Renal cortical epithelial cell (primary cell): ENCODE measurements at regions not wholly inside any gene's neighbourhood (a gene's known extent, or its start where the extent isn't known, plus 50 kb on each side); places are given as distances from the start of the nearest gene placed in this dataset.

Source experiments
- DNase-seq: peaks from one replicate; pipeline ENCODE4 v3.0.0-alpha.2; 2011; ENCODE audit warnings: low read depth

DNA sequence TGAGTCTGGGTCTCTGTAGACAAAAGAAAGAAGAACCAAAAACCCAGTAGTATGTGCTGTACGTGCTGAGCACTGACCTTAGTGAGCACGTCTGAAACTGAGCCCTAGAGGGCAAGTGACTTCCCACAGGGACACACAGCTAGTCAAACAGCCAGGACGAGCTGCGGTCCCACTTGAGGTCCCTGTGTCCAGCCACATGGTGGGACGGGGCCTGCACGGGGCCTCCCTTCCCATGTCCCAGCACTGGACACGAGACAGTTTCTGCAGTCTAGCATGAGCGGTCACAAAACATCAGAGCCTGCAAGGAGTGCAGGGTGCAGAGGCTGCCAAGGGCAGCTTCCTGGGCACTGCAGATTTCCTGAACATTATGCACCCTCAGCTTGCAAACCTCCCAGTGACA is 121.6 kb downstream of the NCOR2 start:
- DNase-seq: no peak

DNA sequence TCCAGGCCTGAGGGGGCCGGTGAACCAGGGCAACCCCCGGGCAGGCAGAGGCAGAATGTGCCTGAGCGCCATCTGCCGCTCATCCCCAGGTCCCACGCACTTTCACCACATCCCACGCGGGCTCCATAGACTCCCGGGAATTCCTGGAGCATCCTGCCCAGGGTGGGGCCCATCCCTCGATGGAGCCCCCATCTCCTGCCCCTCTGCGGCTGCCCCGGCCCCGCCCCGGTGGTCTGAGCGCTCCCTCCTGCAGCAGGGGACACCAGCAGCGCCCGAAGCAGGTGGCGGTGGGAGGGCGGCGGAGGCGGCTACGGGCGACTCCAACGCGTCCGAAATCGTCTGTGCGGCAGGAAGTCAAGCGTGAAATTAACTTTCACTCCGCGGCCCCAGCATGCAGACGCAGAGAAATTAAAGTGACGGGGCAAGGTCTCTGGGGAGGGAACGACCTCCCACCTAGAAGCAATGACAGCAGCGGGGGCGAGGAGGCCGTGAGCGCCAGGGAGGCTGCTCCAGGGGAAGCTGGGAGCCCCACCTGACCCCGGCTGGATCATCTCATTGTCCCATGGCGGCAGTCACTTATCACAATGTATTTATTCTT is 122.2 kb downstream of the NCOR2 start:
- no peak for DNase-seq

DNA sequence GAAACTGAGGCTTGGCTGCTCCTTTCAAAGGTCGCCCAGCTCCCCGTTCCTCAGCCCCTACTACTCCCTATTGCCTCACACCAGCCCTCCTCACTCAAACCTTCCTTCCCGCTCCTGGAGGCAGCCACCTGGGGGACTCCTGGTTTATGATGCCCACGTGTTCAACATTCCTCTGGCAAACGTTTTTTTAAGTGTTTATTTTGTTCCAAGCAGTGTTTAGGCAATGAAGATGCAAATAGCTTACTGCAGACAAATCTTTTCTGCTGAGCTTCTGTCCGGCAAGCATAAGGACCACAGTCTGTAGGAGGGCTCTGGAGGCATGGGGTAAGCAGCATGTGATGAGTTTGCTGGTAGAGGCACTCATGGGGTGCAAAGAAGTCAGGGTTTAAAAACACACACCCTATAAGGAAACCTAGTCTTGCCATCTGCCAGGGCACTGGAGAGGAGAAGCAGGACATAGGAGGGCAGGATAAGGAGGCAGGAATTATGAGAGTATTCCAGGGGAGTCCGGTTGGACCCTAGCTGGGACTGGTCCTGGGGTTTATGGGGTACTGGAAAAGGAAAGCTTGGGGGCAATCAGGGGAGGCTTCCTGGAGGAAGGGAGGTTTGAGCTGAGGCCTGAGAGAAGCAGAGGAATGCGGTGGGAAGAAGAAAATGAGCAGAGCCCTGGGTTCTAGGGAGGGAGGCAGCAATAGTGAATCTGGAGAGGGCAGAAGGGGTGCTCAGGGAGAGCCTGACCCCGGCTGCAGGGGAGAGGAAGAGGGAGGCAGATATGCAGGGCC is 123.3 kb downstream of the NCOR2 start:
- DNase-seq: peak; percentile 11

DNA sequence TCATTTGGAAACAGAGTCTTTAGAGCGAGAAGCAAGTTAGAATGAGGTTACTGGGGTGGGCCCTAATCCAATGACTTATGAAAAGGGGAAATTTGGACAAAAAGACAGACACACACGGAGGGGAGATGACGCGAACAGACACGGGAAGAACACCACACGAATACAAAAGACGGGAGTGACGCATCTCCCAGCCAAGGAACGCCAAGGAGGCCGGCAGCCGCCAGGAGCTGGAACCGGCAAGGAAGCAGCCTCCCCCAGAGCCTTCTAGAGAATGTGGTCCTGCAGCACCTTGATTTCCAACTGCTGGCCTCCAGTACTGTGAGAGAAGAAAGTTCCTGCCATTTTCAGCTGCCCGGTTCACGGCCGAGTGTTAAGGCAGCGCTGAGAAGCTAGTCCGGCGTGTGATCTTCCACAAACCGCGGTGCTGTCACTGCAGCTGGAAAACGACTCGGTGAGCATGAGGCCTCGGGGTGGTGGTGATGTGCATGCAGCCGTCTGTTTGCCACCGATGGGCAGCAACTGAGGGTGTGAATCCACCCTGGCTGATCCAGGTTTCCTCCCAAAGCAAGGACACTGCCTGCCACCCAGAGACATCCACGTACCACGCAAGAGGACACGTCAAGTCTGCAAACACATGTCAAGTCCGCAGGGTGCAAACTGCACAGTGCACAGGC is 124.5 kb downstream of the NCOR2 start:
- no peak for DNase-seq

DNA sequence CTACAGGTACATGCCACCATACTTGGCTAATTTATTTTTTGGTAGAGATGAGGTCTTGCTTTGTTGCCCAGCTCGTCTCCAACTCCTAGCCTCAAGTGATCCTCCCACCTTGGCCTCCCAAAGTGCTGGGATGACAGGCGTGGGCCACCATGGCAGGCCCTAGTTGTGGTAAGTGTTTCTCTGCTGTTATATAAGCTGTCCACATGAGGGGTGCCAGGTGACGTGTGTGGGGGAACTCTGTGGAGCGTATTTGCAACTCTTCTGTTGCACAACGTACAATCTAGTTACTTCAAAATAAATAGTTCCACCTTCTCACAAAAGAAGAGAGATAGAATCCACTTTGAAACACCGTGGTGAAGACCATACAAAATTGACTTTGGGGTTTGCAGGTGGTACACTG is 125.1 kb downstream of the NCOR2 start:
- no peak for DNase-seq

DNA sequence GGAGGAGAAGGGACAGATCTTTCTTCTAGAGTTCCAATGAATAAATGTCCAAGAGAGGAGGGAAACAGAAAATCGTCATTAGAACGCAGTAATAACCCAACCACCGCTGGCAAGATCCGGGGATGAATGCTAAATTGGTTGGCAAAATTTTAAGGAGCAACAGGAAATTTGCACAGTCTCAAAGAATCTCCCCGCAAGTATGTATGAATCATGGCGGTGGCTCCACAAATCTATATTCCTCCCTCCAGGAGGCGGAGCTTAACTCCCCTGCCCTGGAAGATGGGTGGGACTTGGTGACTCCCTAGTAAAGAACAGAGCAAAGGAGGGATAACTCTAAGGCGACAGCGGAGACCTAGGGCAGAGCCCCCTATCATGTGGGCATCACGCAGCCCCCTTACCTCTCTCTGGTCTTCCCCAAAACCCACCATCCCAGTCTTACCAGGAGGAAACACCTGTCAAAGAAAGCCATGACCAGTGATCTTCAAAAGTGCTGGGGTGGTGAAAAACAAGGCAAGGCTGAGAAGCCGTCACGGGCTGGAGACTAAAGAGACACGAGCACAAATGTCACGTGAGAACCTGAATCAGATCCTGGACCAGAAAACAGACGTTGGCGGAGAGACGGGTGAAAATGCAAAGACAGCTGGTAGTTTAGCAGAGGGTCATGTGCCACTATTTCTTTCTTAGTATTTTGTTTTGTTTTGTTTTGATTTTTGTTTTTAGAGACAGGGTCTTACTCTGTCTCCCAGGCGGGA is 125.8 kb downstream of the NCOR2 start:
- DNase-seq: no peak

DNA sequence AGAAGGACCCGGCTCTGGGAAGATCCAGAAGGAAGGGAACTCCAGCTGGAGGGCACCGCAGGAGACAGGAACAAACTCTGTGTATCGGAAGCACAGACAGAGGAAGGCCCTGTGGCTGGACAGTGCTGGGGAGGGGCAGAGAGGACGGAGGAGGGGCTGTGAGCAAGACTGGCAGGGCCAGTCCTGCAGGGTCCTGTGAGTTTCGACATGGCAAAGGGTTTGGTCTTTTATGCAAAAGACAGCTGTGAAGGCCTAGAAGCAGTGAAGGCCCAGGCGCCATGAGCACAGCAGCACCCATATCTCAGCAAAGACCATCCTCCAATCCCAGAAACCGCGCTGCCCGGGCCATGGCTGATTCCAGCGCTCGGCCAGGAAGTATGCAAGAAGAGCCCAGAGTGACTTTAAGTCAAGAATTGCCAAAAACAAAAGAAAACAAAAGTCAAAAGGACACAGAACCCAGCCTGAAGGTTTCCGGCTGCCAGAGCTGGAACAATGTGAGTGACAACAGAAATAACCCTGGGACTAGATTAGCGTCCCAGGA is 126.5 kb downstream of the NCOR2 start:
- DNase-seq: no peak

DNA sequence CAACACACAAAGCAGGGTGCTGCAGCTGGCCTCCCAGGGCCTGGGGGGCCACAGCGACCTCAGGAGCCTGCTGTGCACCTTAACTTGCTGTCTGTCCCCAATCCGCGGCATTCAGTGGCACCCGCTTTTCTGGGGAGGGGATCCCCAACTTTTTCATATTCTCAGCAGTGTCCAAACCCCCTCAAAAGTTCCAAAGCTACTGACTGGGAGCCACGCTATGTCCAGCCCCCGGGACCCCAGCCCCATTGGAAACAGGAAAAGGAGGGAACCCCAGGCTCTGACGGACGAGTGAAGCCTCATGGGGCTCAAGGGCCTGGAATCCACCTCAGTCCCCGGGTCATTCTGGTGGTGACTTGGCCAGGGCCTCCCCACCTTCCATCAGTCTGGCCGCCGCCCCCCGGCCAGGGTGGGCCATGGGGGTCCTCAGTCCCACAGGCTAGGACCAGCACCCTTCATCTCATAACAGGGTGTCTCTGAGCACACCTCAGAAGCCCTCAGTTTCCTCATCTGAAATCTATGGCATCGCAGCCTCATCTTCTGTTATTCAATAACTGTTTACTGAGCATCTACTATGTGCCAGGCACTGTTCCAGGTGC is 127.3 kb downstream of the NCOR2 start:
- no peak for DNase-seq

DNA sequence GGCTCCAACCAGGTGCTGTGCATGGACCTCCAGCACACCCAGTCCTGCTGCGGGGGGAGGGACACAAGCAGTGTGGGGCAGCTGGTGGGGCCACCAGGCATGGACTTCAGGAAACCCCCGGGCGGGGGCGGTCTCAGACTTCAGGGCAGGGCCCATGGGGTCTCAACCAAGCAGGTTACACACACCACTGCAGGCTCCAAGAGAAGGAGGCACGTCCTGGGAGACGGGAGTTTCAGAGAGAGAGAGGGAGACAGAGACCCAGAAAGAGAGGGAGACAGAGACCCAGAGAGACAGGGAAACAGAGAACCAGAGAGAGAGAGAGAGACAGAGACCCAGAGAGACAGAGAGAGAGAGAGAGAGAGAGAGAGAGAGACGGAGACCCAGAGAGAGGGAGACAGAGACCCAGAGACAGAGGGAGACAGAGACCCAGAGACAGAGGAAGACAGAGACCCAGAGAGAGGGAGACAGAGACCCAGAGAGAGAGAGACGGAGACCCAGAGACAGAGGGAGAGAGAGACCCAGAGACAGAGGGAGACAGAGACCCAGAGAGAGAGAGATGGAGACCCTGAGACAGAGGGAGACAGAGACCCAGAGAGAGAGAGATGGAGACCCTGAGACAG is 128.9 kb downstream of the NCOR2 start:
- DNase-seq: no peak

DNA sequence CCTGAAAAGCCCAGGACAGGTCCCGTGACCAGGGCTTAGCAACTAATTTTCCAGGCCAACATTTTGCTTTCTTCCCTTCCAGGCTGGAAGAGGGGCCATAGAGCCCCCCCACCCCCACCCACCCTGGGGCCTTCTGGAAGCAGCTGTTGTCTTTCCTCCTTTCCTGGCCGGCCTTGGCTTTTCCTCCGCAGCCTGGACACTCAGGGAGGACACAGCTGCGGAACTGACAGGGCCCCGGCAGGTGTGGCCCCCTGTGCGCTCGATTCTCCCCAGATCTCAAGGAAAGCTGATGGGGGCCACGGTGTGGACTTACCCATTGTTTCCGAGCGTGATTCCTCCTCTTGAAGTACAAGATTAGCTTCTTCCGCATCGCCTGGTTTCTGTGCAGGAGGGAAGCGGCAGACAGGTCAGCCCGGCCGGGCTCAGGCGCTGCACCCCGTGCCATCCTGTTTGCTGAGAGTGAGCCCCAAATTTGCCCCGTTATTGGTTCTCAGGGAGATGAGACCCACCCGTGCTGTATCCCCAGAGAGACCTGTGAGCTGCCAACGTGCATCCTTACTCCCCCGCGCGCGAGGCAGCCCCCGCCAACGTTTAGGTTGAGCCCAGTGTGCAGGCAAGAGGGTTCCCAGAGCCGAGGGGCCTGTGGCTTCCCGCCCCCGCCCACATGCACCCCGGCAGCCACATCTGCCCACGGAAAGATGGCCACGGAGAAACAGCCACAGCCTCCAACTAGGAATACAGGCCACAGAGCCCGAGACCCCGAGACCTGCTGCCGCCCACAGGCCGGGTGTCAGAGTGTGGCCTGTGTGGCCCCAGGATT is 129.6 kb downstream of the NCOR2 start:
- no peak for DNase-seq

DNA sequence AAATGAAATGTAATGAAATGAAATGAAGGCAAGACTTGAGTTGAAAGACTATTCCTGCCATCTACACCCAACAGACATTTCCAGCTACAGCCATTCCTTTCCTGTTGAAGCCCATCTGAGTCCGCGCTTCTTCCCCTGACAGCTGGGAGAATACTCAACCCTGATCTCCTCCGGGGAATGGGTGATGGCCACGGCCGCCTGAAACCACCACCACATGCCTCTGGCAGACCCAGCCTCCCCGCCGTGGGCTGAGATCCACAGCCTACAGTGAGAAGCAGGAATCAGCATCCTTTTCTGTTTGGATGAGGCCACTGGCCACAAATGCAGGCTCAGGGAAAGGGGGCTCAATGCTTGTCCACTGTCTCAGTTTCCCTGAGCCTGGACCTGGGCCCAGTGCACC is 130.3 kb downstream of the NCOR2 start:
- DNase-seq: no peak

DNA sequence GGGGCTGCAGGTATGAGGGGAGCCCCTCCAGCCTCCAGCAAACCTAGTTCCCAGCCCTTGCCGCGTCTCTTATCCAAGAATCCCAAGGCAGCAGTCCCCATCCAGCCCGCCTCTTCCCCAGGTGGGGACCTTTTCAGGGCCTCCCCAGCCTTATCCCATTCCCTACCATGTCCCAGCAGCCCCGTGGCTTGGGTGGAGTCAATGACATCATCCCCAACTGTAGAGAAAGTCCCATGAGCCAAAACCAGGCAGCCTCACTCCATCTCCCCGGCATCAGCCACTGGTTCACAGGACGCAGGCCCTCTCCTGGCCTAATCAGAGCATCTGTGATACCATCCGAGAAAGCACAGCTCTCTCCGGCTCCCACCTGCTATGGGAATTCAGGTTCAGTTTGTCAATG is 131.0 kb downstream of the NCOR2 start:
- DNase-seq: no peak

DNA sequence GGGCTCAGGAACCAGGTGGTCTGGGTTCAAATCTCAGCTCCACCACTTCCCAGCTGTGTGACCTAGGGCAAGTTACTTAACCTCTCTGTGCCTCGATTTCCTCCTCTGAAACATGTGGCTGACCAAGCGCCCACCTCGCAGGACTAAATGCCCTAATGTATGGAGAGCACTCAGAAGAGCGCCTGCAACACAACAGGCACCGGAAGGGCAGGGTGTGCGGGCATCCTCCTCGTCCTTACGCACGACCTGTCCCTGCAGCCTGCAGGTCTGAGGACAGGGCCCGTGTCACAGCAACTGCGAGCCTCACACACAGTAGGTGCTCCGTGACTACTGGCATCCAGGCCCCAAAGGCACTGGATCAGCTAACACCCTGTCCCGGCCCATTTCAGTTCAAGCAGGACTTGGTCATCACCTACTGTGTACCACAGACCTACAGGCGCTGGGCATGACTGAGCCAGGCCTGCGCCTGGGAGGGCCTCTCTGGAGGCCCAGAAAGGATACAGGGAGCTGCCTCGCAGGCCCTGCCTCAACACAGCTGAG is 131.5 kb downstream of the NCOR2 start:
- DNase-seq: no peak

DNA sequence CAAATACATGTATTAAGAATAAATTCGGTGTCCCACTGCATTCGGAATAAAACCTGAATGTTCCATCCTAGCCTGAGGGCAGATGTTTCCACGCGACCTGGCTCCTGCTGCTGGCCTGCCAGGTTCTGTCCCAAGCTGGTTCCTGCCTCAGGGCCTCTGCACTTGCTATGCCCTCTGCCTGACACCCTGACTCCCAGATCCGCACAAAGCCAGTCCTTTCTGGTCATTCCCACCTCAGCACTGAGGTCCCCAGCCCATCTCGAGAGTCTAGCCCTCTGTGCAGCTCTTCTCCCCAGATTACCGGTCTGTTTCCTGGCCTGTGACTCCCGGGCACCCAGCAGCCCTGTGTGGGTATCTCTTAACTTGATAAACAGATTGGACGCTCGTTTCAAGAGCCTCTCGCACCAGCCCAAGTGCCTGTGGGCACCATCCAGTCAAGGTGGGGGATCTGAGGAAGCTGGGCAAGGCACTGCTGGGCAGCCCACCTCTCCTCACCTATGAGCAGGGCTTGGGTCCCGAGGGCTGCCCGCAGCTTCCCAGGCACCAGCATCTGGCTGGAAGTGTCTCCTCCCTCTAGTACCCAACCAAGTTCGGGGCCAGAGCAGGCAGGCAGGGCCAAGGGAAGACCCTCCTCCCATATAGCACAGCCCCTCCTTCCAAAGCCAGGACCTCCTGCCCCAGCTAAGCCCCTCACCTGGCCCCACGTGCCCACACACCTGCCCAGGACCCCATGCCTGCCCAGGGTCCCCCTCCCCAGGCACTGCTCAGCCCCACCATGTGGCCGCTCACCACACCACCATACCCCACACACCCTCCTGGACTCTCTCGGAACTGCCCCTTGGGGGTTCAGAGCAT is 132.2 kb downstream of the NCOR2 start:
- DNase-seq: no peak

DNA sequence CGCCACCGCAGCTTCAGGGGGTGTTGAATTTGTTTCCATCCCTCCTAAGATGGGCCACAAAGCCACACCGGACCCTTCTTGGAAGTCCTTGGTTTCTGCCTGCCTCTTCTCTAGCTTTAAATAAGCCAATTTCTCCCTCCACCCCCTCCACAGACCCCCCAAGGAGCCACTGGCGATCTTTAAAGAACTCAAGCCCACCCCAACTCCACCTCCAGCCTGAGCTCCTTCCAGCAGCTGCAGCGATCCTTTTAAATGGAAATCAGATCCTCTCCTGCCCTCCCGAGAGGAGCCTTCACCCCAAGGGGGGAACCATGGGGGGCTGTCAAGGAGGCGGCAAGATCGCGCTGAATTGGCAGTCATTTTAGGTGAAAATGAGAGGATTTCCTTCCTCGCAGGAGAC is 133.1 kb downstream of the NCOR2 start:
- no peak for DNase-seq

DNA sequence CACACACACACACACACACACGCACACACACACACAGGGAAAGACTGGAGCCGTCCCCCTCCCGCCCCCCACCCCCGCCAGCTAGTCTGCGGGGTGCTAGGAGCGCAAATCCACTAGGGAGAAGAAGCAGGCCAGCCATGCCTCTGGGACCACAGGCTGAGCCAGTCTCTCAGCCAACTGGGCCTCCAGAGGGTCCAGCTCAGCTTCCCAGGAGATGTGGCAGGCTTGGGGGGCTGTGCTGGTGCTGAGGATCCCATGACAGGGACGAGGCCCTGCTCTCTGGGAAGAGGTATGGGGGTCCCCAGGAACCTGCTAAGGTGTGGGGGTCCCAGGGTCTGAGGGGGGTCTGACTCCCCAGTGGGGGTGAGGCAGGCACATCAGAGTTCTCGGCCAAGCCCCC is 133.5 kb downstream of the NCOR2 start:
- DNase-seq: no peak

DNA sequence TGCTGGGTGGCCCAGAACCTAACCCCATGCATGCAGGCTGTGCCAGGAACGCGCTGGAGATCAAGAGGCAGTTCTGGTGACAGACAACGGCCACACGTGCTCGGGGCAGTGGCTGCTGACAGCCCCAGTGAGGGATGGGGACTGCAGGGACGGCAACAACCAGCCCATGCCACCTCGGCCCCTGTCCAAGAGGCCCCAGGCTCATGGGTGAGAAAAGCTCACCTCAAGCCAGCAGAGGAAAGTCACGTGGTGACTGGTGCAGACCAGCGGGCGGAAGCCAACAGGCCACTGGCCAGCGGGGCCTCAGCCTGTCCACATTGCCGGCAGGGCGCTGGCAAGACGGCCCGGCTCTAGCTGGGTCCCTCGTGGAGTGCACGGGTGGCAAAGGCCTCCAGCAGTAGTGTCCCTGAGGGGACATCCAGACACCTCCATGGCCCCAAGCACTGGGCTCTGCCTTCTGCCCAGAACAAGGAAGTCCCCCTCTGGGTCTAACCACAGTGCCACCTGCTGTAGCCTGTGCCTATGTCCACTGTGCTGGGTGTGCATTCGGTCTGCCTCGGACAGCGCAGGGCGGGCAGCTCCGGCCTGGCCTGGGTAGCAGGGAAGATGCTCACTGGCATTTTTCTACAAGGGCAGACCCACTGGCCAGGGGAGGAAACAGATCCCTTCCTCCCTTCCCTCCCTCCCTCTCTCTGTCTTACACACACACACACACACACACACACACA is 134.1 kb downstream of the NCOR2 start:
- DNase-seq: no peak

DNA sequence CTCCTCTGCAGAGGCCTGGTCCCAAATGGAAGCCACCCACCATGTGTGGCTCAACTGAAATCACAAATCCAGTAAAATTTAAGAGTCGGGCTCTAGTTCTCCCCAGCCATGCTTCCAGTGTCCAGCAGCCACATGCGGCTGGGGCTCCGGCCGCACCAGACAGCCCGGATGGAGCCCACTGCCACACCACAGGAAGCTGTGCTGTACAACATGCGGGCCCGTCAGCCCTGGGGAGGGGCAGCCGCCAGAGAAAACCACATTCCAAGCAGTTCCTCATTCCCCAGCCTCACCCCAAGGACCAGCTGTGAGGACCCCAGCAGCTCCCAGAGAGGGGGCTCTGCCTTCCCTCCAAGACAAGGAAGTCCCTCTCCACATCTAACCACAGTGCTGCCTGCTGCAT is 135.0 kb downstream of the NCOR2 start:
- no peak for DNase-seq

DNA sequence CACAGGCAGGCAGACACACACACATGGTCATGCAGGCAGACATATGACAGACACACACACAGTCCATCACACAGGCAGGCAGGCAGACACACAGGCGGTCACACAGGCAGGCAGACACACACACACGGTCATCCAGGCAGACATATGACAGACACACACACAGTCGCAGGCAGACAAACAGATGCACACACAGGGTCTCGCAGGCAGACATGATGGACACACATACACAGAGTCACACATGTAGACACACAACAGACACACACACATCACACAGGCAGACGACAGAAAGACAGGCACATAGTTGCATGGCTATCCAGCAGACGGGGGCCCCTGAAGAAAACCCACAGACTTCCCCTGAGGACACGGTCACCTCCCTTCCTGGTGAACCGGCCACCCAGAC is 135.4 kb downstream of the NCOR2 start:
- DNase-seq: no peak
